Panc1 (cell line): ENCODE measurements at regions not wholly inside any gene's neighbourhood (a gene's known extent, or its start where the extent isn't known, plus 50 kb on each side); places are given as distances from the start of the nearest gene placed in this dataset.

Experiments
- POLR2AphosphoS5 ChIP-seq: IDR thresholded peaks from 2 replicates; pipeline ENCODE4 v1.6.1; 2012; ENCODE audit warnings: mild to moderate bottlenecking, low read depth, low read length, moderate library complexity
- SIN3A ChIP-seq: IDR thresholded peaks from 2 replicates; pipeline ENCODE4 v1.6.1; 2012; ENCODE audit warnings: low read depth, mild to moderate bottlenecking, low read length, moderate library complexity, borderline replicate concordance; ENCODE audit not compliant: insufficient read depth
- TCF7L2 ChIP-seq: IDR thresholded peaks from 2 replicates; pipeline ENCODE4 v1.6.1; 2011; ENCODE audit warnings: mild to moderate bottlenecking, low read depth, low read length, inconsistent platforms
- TF ChIP-seq, protein P1 (sequence below): fragments of 450-650 bp; IDR thresholded peaks from 2 replicates; pipeline ENCODE4 v1.5.1; 2017; ENCODE audit warnings: mild to moderate bottlenecking
- TF ChIP-seq, protein P2 (sequence below), 2 experiments: IDR thresholded peaks; 2 replicates each; pipeline ENCODE4 v1.6.1; 2011 to 2012; ENCODE audit warnings: low read depth in 2 of 2, control low read depth in 1 of 2, low read length in 1 of 2, mild to moderate bottlenecking in 1 of 2, moderate library complexity in 1 of 2; ENCODE audit not compliant: insufficient read depth in 1 of 2

DNA sequence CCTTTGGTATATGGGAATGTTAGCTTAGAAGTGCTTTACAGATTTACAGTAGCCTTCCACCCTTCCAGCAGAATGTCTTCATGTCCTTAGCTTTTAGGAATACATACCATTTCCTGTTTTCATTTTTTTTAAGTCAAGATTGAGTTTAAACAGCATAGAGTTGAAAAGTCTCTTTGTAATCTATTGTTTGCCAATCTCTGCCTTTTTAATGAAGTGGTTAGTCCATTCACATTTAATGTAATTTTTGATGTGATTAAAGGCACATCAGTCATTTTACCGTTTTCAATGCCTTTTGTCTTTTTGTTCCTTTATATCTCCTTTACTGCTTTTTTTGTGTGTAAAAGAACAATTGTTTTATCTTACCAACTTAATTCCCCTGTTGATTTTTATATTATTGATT, 233.4 kb upstream of the SMIM21 start:
- TF ChIP-seq, protein P1, sequence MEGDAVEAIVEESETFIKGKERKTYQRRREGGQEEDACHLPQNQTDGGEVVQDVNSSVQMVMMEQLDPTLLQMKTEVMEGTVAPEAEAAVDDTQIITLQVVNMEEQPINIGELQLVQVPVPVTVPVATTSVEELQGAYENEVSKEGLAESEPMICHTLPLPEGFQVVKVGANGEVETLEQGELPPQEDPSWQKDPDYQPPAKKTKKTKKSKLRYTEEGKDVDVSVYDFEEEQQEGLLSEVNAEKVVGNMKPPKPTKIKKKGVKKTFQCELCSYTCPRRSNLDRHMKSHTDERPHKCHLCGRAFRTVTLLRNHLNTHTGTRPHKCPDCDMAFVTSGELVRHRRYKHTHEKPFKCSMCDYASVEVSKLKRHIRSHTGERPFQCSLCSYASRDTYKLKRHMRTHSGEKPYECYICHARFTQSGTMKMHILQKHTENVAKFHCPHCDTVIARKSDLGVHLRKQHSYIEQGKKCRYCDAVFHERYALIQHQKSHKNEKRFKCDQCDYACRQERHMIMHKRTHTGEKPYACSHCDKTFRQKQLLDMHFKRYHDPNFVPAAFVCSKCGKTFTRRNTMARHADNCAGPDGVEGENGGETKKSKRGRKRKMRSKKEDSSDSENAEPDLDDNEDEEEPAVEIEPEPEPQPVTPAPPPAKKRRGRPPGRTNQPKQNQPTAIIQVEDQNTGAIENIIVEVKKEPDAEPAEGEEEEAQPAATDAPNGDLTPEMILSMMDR, result no peak
- no peak for TF ChIP-seq POLR2AphosphoS5
- TF ChIP-seq, protein P2, sequence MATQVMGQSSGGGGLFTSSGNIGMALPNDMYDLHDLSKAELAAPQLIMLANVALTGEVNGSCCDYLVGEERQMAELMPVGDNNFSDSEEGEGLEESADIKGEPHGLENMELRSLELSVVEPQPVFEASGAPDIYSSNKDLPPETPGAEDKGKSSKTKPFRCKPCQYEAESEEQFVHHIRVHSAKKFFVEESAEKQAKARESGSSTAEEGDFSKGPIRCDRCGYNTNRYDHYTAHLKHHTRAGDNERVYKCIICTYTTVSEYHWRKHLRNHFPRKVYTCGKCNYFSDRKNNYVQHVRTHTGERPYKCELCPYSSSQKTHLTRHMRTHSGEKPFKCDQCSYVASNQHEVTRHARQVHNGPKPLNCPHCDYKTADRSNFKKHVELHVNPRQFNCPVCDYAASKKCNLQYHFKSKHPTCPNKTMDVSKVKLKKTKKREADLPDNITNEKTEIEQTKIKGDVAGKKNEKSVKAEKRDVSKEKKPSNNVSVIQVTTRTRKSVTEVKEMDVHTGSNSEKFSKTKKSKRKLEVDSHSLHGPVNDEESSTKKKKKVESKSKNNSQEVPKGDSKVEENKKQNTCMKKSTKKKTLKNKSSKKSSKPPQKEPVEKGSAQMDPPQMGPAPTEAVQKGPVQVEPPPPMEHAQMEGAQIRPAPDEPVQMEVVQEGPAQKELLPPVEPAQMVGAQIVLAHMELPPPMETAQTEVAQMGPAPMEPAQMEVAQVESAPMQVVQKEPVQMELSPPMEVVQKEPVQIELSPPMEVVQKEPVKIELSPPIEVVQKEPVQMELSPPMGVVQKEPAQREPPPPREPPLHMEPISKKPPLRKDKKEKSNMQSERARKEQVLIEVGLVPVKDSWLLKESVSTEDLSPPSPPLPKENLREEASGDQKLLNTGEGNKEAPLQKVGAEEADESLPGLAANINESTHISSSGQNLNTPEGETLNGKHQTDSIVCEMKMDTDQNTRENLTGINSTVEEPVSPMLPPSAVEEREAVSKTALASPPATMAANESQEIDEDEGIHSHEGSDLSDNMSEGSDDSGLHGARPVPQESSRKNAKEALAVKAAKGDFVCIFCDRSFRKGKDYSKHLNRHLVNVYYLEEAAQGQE (IDR thresholded peaks at IDR 0.05; ENCODE audit: insufficient read depth in 1 of 2, low read depth in 2 of 2, low read length in 1 of 2), result no peak
- TF ChIP-seq SIN3A, result no peak
- TF ChIP-seq TCF7L2, result no peak
